ENCODE measurements at regions not wholly inside any gene's neighbourhood (a gene's known extent, or its start where the extent isn't known, plus 50 kb on each side); places are given as distances from the start of the nearest gene placed in this dataset.

- Histone ChIP-seq H4K20me1 (ENCODE audit: insufficient read depth) (no peaks in the 10 kb centered on the region), H2AFZ (ENCODE audit: low read depth, low read length) (no peak overlapping the region), H3F3A (ENCODE audit: insufficient read depth, low read length, poor library complexity, severe bottlenecking) (no peaks in the 10 kb centered on the region), H3K27ac (ENCODE audit: low read length) (no peak overlapping the region), H3K36me3 (ENCODE audit: insufficient read depth, low read length) (no peaks in the 10 kb centered on the region), H3K9me3 (ENCODE audit: low read length) (no peaks in the 10 kb centered on the region), H3K4me3 (ENCODE audit: low read length) (no peak overlapping the region), H3K9me2 (ENCODE audit: insufficient read depth, low read length) (no peaks in the 10 kb centered on the region), H3K9ac (ENCODE audit: low read length) (no peak overlapping the region), H3K79me2 (replicated peaks; ENCODE audit: insufficient read depth, low read length) (no peaks in the 10 kb centered on the region), H3K4me2 (ENCODE audit: low read length) (no peak overlapping the region), H3K27me3 (ENCODE audit: insufficient read depth, low read depth, low read length) (no peaks in the 10 kb centered on the region)
- TF ChIP-seq TAF1 (IDR thresholded peaks at IDR 0.05; ENCODE audit: low read depth), result no peak
- TF ChIP-seq POLR2AphosphoS5 (IDR thresholded peaks at IDR 0.05), result no peak
- TF ChIP-seq EP300 (conservative IDR thresholded peaks at IDR 0.05; ENCODE audit: poor library complexity, severe bottlenecking), result no peak
- no peak for TF ChIP-seq MXI1 (conservative IDR thresholded peaks at IDR 0.05; ENCODE audit: poor library complexity, severe bottlenecking)
- TF ChIP-seq SMC3 (conservative IDR thresholded peaks at IDR 0.05; ENCODE audit: poor library complexity), result no peak
- no peak for TF ChIP-seq RAD21 (conservative IDR thresholded peaks at IDR 0.05)
- TF ChIP-seq, protein P1, sequence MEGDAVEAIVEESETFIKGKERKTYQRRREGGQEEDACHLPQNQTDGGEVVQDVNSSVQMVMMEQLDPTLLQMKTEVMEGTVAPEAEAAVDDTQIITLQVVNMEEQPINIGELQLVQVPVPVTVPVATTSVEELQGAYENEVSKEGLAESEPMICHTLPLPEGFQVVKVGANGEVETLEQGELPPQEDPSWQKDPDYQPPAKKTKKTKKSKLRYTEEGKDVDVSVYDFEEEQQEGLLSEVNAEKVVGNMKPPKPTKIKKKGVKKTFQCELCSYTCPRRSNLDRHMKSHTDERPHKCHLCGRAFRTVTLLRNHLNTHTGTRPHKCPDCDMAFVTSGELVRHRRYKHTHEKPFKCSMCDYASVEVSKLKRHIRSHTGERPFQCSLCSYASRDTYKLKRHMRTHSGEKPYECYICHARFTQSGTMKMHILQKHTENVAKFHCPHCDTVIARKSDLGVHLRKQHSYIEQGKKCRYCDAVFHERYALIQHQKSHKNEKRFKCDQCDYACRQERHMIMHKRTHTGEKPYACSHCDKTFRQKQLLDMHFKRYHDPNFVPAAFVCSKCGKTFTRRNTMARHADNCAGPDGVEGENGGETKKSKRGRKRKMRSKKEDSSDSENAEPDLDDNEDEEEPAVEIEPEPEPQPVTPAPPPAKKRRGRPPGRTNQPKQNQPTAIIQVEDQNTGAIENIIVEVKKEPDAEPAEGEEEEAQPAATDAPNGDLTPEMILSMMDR (IDR thresholded peaks at IDR 0.05; ENCODE audit: poor library complexity, severe bottlenecking), result no peak
- TF ChIP-seq EZH2 (IDR thresholded peaks at IDR 0.05; ENCODE audit: borderline replicate concordance, insufficient read depth, low read length, poor library complexity, severe bottlenecking), result no peak
- no peak for TF ChIP-seq REST (IDR thresholded peaks at IDR 0.05; ENCODE audit: borderline replicate concordance)
Measured at GRCh38 chrX:4570151-4570550, 856.7 kb upstream of the PRKX start.

GRCh38 chrX:4560192-4560591 lies 846.7 kb upstream of the PRKX start:
- H3K9ac ChIP-seq (ENCODE audit: low read length), result no peak overlapping the region
- H3K4me2 ChIP-seq (ENCODE audit: low read length), result no peak overlapping the region
- no peaks in the 10 kb centered on the region for H4K20me1 ChIP-seq (ENCODE audit: insufficient read depth)
- H3K4me3 ChIP-seq (ENCODE audit: low read length), result no peak overlapping the region
- H3K36me3 ChIP-seq (ENCODE audit: insufficient read depth, low read length), result no peaks in the 10 kb centered on the region
- H3K27ac ChIP-seq (ENCODE audit: low read length), result no peak overlapping the region
- H3K79me2 ChIP-seq (replicated peaks; ENCODE audit: insufficient read depth, low read length), result no peaks in the 10 kb centered on the region
- no peak for TF ChIP-seq SMC3 (conservative IDR thresholded peaks at IDR 0.05; ENCODE audit: poor library complexity)
- TF ChIP-seq POLR2AphosphoS5 (IDR thresholded peaks at IDR 0.05), result no peak
- TF ChIP-seq, protein P1 (IDR thresholded peaks at IDR 0.05; ENCODE audit: poor library complexity, severe bottlenecking), result no peak
- TF ChIP-seq TAF1 (IDR thresholded peaks at IDR 0.05; ENCODE audit: low read depth), result no peak
- TF ChIP-seq REST (IDR thresholded peaks at IDR 0.05; ENCODE audit: borderline replicate concordance), result no peak
- no peak for TF ChIP-seq EZH2 (IDR thresholded peaks at IDR 0.05; ENCODE audit: borderline replicate concordance, insufficient read depth, low read length, poor library complexity, severe bottlenecking)
- no peak for TF ChIP-seq RAD21 (conservative IDR thresholded peaks at IDR 0.05)
- TF ChIP-seq MXI1 (conservative IDR thresholded peaks at IDR 0.05; ENCODE audit: poor library complexity, severe bottlenecking), result no peak
- H3K9me3 ChIP-seq (ENCODE audit: low read length), result no peaks in the 10 kb centered on the region
- H3K9me2 ChIP-seq (ENCODE audit: insufficient read depth, low read length), result no peaks in the 10 kb centered on the region
- no peaks in the 10 kb centered on the region for H3K27me3 ChIP-seq (ENCODE audit: insufficient read depth, low read depth, low read length)
- H2AFZ ChIP-seq (ENCODE audit: low read depth, low read length), result no peak overlapping the region
- H3F3A ChIP-seq (ENCODE audit: insufficient read depth, low read length, poor library complexity, severe bottlenecking), result no peaks in the 10 kb centered on the region

All from neural cell (in vitro differentiated cells).